H1 (cell line): ENCODE measurements at regions not wholly inside any gene's neighbourhood (a gene's known extent, or its start where the extent isn't known, plus 50 kb on each side); places are given as distances from the start of the nearest gene placed in this dataset.

Experiments used
- BACH1 ChIP-seq: IDR thresholded peaks from 2 replicates; pipeline ENCODE4 v1.6.1; 2012; ENCODE audit warnings: low read length, improper control_type of control experiment
- CHD7 ChIP-seq: fragments of 300-600 bp; sonication (generic); IDR thresholded peaks from 2 replicates; pipeline ENCODE4 v1.7.1; 2012; ENCODE audit warnings: low read length, moderate library complexity, mild to moderate bottlenecking, inconsistent platforms; ENCODE audit not compliant: insufficient replicate concordance
- SP2 ChIP-seq: IDR thresholded peaks from 2 replicates; pipeline ENCODE4 v1.6.1; 2012; ENCODE audit warnings: mild to moderate bottlenecking, low read length, inconsistent platforms
- TAF7 ChIP-seq: optimal IDR thresholded peaks from 2 replicates; pipeline ENCODE3; 2011; ENCODE audit warnings: low read depth, mild to moderate bottlenecking, inconsistent platforms, low read length, moderate library complexity, borderline replicate concordance
- USF2 ChIP-seq: IDR thresholded peaks from 2 replicates; pipeline ENCODE4 v1.6.1; 2011; ENCODE audit warnings: low read length, improper control_type of control experiment

GRCh38 chr20:7196481-7196880, 429.0 kb downstream of the BMP2 start (continued):
- TF ChIP-seq CHD7: no peak
- TF ChIP-seq BACH1: no peak
- no peak for TF ChIP-seq TAF7
- TF ChIP-seq USF2: no peak
- TF ChIP-seq SP2: no peak
